Endothelial cell (in vitro differentiated cells): ENCODE measurements at regions not wholly inside any gene's neighbourhood (a gene's known extent, or its start where the extent isn't known, plus 50 kb on each side); places are given as distances from the start of the nearest gene placed in this dataset.

Source experiments
- DNase-seq: peaks from one replicate; pipeline ENCODE4 v3.0.0; 2021; ENCODE audit warnings: low spot score
- H3K27ac Mint-ChIP-seq: one replicate; pipeline ENCODE4 v1.8.0; 2021; ENCODE audit warnings: mixed read lengths, inconsistent platforms; ENCODE audit not compliant: unreplicated experiment
- H3K27me3 Mint-ChIP-seq: one replicate; pipeline ENCODE4 v1.8.0; 2021; ENCODE audit warnings: mild to moderate bottlenecking, moderate library complexity, mixed read lengths, inconsistent platforms; ENCODE audit not compliant: unreplicated experiment
- H3K36me3 Mint-ChIP-seq: one replicate; pipeline ENCODE4 v1.8.0; 2021; ENCODE audit warnings: mild to moderate bottlenecking, low read depth, mixed read lengths, inconsistent platforms; ENCODE audit not compliant: unreplicated experiment
- H3K4me1 Mint-ChIP-seq: one replicate; pipeline ENCODE4 v1.8.0; 2021; ENCODE audit warnings: mild to moderate bottlenecking, mixed read lengths, inconsistent platforms; ENCODE audit not compliant: unreplicated experiment
- H3K4me3 Mint-ChIP-seq: one replicate; pipeline ENCODE4 v1.8.0; 2021; ENCODE audit warnings: mild to moderate bottlenecking, mixed read lengths, inconsistent platforms; ENCODE audit not compliant: unreplicated experiment
- H3K9me3 Mint-ChIP-seq: one replicate; pipeline ENCODE4 v1.8.0; 2021; ENCODE audit warnings: mixed read lengths, inconsistent platforms; ENCODE audit not compliant: unreplicated experiment
- TF ChIP-seq, protein P1 (sequence below): fragments of 200-600 bp; sonication (generic); IDR thresholded peaks from one replicate; pipeline ENCODE4 v1.5.0; 2021; ENCODE audit warnings: antibody characterized with exemption; ENCODE audit not compliant: unreplicated experiment

DNA sequence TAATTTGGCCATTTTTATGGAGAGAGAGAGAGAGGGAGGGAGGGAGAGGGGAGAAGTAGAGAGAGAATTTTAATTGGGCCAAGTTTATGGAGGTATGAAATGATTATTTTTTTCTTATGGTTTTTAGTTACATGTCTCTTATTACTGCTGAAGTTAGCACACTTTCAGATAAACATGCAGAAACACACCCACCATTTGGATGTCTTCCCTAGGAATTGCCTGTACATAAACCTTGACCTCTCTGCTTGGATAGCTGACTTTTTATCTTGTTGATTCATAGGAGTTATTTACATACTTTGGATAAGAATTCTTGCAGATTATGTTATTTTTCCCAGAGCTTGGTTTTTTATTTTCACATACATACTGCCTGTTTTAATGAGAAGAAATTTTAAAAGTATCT lies 310.2 kb upstream of the ADAMTS5 start:
- no peak overlapping the region for H3K27ac Mint-ChIP-seq
- H3K4me3 Mint-ChIP-seq: no peak overlapping the region
- H3K4me1 Mint-ChIP-seq: no peaks in the 10 kb centered on the region
- H3K27me3 Mint-ChIP-seq: no peaks in the 10 kb centered on the region
- TF ChIP-seq, protein P1, sequence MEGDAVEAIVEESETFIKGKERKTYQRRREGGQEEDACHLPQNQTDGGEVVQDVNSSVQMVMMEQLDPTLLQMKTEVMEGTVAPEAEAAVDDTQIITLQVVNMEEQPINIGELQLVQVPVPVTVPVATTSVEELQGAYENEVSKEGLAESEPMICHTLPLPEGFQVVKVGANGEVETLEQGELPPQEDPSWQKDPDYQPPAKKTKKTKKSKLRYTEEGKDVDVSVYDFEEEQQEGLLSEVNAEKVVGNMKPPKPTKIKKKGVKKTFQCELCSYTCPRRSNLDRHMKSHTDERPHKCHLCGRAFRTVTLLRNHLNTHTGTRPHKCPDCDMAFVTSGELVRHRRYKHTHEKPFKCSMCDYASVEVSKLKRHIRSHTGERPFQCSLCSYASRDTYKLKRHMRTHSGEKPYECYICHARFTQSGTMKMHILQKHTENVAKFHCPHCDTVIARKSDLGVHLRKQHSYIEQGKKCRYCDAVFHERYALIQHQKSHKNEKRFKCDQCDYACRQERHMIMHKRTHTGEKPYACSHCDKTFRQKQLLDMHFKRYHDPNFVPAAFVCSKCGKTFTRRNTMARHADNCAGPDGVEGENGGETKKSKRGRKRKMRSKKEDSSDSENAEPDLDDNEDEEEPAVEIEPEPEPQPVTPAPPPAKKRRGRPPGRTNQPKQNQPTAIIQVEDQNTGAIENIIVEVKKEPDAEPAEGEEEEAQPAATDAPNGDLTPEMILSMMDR: no peak
- H3K9me3 Mint-ChIP-seq: no peaks in the 10 kb centered on the region
- no peak for DNase-seq
- H3K36me3 Mint-ChIP-seq: no peaks in the 10 kb centered on the region

DNA sequence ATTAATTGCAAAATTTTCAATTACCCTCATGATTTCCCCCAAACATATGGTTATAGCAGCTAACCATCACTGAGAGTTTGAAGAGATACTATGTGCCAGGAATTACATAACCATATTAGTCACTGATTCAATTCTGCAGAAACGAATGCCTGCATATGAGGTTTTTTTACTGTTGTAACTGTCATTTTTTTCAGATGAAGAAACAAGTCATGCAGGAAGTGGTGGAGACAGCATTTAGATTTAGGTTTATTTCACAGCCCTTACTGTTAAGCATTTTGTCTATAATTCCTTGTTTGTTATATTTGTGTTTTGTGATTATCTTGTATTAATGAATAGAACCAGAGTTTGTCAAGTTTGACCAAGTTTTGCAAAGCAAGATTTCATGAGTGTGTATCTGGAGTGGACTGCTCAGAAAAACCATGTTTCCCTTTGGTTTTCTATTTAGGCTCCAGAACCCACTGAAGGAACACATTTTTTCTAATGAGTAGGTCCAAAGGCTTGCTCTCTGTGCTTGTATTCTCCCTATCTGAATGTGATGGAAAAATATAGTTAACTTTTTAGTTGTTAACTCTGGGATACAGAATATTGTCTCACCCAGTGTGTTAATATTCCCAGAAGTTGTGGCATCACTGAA lies 308.5 kb upstream of the ADAMTS5 start:
- DNase-seq: no peak
- Mint-ChIP-seq H3K27ac (no peak overlapping the region), H3K36me3 (no peaks in the 10 kb centered on the region), H3K27me3 (no peaks in the 10 kb centered on the region), H3K4me3 (no peak overlapping the region), H3K9me3 (no peaks in the 10 kb centered on the region), H3K4me1 (no peaks in the 10 kb centered on the region)
- TF ChIP-seq, protein P1: no peak

DNA sequence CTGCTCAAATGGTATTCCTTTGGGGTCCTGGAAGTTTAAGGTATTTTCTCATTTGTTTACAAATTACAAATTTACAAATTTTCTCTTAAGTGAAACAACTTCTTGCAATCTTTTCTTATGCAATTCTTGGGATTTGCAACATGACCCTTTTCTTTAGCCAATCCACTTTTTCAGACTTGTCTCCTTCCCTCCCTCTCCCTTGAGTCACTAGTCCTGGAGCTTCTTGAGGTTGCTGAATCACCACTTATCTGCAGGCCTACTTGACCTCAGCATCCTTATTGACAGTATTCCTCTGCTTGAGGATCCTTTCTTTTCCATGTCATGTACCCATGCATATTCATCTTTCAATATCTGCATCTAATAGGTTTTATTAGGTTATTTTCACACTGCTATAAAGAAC lies 302.8 kb upstream of the ADAMTS5 start:
- Mint-ChIP-seq H3K4me3 (no peak overlapping the region), H3K36me3 (no peaks in the 10 kb centered on the region)
- DNase-seq: no peak

DNA sequence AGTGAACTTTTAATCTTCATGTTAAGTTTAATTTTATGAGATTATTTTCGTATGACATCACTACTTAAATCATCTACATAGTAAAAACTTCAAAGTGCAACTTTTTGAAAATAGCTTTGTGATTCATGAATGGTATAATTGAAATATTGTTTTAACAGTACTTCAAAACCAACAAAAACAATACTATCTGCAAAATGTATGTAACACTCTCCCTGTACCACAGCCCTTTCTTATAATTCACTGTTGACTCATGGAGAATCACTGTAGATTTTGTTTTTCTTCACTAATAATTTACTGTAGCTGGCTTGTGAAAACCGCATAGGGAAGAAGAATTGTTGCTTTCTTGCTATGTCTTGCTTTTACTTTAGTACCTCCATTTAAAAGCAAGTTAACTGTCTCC lies 301.4 kb upstream of the ADAMTS5 start:
- TF ChIP-seq, protein P1: no peak

More for the DNA sequence above, 302.8 kb upstream of the ADAMTS5 start:
- Mint-ChIP-seq H3K27ac (no peak overlapping the region), H3K27me3 (no peaks in the 10 kb centered on the region), H3K9me3 (no peaks in the 10 kb centered on the region), H3K4me1 (no peaks in the 10 kb centered on the region)
- TF ChIP-seq, protein P1: no peak

DNA sequence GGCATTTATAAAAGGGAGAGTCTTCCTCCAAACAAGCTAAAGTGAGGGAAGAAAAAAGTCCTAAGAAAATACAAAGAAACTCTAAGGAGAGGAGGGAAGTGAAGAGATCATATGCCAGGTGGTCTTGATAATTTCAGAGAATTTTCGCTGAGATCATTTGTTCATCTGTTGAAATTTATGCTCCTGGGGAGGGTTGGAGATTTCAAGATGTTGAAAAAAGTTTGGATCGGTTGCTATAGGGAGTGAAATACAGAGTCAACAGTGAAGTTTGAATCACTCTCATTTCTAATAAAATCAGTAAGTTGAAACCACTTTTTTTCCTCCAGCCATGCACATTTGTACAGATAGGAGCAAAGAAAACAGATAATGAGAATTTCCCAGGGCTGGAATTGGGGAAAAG lies 299.1 kb upstream of the ADAMTS5 start:
- TF ChIP-seq, protein P1: no peak
- no peaks in the 10 kb centered on the region for H3K4me1 Mint-ChIP-seq
- no peaks in the 10 kb centered on the region for H3K36me3 Mint-ChIP-seq
- no peak overlapping the region for H3K4me3 Mint-ChIP-seq
- H3K27ac Mint-ChIP-seq: no peak overlapping the region
- no peaks in the 10 kb centered on the region for H3K9me3 Mint-ChIP-seq
- no peaks in the 10 kb centered on the region for H3K27me3 Mint-ChIP-seq
- no peak for DNase-seq

More for the DNA sequence above, 301.4 kb upstream of the ADAMTS5 start:
- H3K4me3 Mint-ChIP-seq: no peak overlapping the region
- no peaks in the 10 kb centered on the region for H3K36me3 Mint-ChIP-seq
- no peaks in the 10 kb centered on the region for H3K4me1 Mint-ChIP-seq
- no peak for DNase-seq
- H3K9me3 Mint-ChIP-seq: no peaks in the 10 kb centered on the region
- no peaks in the 10 kb centered on the region for H3K27me3 Mint-ChIP-seq
- no peak overlapping the region for H3K27ac Mint-ChIP-seq
